EH (cell line): ENCODE measurements at regions not wholly inside any gene's neighbourhood (a gene's known extent, or its start where the extent isn't known, plus 50 kb on each side); places are given as distances from the start of the nearest gene placed in this dataset.
"Not testable (repeated sequence)": the region's sequence is repeated elsewhere in the genome, so short reads cannot be mapped to it uniquely, and the experiment has no call there.

Experiments
- DNase-seq: peaks from one replicate; pipeline ENCODE4 v3.0.0-alpha.2; 2015; ENCODE audit warnings: low read depth

- DNase-seq: no peak
Observed at GRCh38 chrX:94850811-94851210, 1176.8 kb downstream of the FAM133A start.

GRCh38 chrX:94854251-94854650 lies 1180.2 kb downstream of the FAM133A start:
- no peak for DNase-seq

- not testable (repeated sequence) for DNase-seq
Observed at GRCh38 chrX:94862470-94862869, 1188.5 kb downstream of the FAM133A start.

DNA sequence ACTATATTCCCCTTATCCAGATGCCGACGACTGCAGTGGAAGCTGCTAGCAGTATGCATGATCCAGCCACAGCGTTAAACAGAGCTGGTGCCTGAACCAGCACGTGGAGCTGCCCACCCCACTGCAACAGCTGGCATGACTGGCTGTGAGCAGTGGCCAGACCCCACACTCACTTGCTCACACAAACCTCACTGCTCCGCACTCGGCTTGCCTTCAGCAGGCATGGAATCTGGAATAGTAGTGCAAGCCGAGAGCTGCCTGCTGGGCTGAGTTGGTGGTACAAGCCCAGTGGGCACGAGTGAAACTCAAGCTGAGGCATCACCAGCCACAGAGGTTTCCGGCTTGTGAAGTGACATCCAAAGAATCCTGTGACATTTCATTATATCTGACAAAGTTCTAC lies 1197.6 kb downstream of the FAM133A start:
- no peak for DNase-seq

GRCh38 chrX:94901849-94902248 lies 1227.8 kb downstream of the FAM133A start:
- no peak for DNase-seq

- DNase-seq: no peak
Observed at GRCh38 chrX:94908171-94908570, 1234.2 kb downstream of the FAM133A start.

- no peak for DNase-seq
Observed at GRCh38 chrX:94908648-94909047, 1234.6 kb downstream of the FAM133A start.

DNA sequence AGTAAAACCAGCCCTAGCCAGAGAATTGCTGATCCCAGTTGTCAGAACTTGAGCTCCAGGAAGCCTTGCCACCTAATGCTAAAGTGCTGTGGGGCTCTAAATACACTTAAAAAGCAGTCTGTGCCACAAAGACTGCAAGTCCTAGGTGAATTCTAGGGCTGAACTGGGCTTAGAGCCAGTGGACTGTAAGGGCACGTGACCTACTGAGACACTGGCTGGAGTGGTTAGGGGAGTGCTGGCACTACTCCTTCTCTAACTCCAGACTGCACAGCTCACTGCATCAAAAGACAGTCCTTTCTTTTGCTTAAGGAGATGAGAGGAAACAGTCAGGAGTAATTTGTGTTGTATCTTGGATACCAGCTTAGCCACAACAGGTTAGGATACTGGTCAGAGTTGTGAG lies 1240.2 kb downstream of the FAM133A start:
- DNase-seq: no peak

DNA sequence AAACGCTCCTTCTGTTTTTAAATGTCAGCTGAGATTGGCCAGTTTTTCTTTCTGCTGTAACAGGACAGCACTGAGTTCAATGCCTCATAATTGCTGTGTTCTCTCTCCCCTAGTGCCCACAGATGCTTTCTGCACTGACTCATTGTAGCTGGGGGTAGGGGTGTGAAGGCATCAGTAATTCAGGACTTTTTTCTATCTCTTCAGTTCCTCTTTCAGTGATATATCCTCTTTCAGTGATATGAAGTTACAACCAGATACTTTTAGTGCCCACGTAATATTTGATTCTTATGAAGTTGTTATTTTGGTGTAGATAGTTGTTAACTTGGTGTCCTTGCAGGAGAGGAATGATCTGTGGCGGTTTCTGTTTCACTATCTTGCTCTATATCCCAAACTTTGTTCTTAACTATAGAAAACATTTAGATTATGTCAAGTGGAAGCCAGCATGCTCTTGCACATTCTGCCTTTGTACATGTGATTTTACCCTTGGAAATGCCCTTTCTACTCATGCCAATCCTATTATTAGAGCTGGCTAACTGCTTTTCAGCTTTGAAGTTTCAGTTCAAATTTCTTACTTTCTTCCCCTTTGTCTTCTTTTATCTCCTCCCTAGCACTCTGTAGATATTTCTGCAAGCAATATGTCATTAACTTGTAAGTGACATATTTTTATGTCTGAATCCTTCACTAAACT lies 1258.4 kb downstream of the FAM133A start:
- no peak for DNase-seq

- no peak for DNase-seq
Observed at GRCh38 chrX:94936722-94937121, 1262.7 kb downstream of the FAM133A start.

DNA sequence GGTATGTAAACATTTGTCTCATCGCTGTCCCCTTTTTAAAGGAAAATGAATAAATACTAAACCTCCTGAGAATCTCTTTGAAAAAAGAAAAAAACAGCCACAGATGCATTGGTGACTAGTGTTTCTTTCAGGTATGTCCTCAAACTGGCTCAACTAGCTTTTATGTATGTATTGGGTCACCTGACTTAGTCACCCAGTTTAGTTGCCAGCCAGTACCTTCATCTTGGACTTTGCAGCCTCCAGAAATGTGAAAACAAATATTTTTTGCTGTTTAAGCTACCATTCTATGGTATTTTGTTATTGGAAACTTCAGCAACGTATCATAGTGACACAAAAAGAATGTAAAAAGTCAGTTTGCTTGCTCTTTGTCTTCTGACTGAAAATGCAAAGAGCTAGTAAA lies 1263.5 kb downstream of the FAM133A start:
- DNase-seq: no peak

DNA sequence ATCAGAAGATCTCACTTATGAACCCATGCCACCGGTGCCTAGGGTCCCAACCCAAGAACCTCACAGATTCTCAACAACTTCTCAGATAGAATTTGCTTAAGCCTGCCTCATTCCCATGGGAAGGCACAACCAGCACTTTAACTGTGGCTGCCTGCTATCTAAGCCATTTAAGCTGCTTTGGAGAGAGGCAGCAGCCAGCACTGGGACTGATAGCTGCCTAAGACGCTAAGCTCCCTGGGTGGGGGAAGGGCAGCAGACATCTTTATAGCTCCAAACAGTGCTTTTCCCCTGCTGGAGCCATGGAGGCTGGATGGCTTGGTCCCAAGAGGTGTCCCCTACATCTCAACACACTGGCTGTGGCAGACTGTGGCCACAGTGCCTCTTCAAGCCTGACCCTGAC lies 1268.6 kb downstream of the FAM133A start:
- no peak for DNase-seq

GRCh38 chrX:94946137-94946536 lies 1272.1 kb downstream of the FAM133A start:
- not testable (repeated sequence) for DNase-seq

DNA sequence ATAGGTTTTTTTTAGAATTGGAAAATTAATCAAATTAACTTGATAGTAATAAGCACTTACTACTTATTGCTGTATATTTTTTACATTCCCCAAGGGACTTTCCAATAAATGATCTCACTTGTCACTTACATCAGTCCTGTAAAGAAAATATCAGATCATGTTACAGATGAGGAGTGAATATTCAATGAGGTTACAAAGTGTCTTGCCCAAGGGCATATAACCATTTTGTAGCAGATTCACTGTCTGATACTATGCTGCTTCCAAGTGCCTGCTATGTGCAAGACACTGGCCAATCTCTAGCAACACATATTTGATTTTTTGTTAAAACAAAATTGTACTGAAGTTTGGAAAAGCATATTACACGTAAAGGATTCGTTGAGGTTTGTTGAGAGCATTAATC lies 1287.7 kb downstream of the FAM133A start:
- DNase-seq: no peak

GRCh38 chrX:94977562-94977961 lies 1303.6 kb downstream of the FAM133A start:
- DNase-seq: no peak

DNA sequence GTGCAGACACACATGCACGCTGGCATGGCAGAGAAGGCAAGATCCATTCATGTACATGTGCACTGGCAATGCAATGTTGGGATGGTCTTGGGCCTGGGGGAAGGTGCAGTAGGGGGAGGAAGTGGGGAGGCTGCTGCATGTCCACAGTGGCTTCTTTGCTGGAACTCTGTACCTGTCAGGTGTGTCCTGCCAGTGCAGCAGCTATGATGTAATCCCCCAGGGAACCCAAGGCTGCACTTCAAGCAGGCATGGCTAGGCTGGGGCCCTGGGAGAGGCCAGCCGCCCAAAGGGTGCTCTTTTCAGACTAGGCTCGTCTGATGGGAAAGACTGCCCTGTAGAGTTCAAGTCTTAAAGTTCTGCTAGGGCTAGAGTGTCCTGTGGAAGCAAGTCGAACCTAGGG lies 1304.0 kb downstream of the FAM133A start:
- DNase-seq: no peak
